ENCODE measurements at regions not wholly inside any gene's neighbourhood (a gene's known extent, or its start where the extent isn't known, plus 50 kb on each side); places are given as distances from the start of the nearest gene placed in this dataset.
"Not testable (repeated sequence)": the region's sequence is repeated elsewhere in the genome, so short reads cannot be mapped to it uniquely, and the experiment has no call there.

DNA sequence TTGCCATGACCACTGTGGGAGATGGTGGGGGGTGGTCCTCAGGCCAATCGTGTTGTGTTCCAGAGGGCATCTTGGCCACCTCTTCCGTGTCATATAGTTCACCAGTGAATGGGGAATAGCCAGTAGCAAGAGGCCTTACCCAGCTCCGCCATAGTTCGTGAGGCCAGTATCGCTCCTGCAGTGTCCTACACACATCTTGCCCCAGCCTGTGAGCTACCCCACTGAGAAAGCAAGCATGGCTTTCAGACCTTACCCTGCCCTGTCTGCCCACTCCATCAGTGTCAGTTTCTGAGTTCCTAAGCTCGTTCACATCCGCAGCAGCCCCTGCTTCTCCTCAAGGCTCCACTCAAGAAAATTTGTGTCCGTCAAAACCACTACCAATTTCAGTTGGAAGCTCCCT is 586.0 kb upstream of the PABPC5 start:
- not testable (repeated sequence) for H3K9me3 ChIP-seq, H3K4me3 ChIP-seq, H3K9ac ChIP-seq, H3K4me1 ChIP-seq, H3K27me3 ChIP-seq, H3K36me3 ChIP-seq, H3K27ac ChIP-seq, H4K20me1 ChIP-seq, H3K4me2 ChIP-seq

DNA sequence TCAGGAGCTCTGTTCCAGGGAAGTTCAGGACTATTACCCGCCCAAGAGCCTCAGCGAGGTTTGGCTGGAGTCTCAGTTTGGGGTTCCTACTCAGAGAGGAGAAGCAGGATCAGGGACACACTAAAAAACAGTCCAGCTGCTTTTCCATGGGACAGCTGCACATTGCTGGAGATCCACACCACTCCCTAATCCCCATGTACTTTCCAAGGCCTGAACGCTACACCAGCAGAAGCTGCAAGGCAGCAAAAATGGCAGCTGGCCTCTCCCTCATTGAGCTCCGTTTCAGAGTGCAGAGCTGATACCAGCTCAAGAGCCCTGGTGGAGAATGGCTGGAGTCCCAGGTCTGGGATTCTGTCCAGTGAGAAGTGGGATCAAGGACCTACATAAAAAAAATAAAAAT is 551.2 kb upstream of the PABPC5 start:
- Histone ChIP-seq H4K20me1 (no peaks in the 10 kb centered on the region), H3K4me1 (no peaks in the 10 kb centered on the region), H3K27ac (no peak overlapping the region), H3K36me3 (no peaks in the 10 kb centered on the region), H3K27me3 (peaks cover 39% of the 10 kb centered on the region), H3K9me3 (no peaks in the 10 kb centered on the region), H3K4me2 (no peak overlapping the region), H3K4me3 (no peak overlapping the region), H3K9ac (no peak overlapping the region)
- TF ChIP-seq Cebpa-rat (IDR thresholded peaks at IDR 0.05) = no peak

DNA sequence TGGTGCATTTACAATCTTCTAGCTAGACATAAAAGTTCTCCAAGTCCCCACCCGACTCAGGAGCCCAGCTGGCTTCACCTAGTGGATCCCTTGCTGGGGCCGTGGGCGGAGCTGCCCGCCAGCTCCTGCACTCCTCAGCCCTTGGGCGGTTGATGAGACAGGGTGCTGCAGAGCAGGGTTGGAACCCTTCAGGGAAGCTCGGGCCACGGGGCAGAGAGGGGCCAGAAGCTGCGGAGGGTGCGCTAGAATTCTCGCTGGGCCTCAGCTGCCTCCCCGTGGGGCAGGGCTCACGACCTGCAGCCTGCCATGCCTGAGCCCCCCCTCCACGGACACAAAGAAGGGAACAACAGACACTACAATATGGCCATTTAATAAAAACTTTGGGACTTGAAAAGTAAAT is 519.8 kb upstream of the PABPC5 start:
- H3K27ac ChIP-seq, H3K9me3 ChIP-seq, H3K4me2 ChIP-seq, H3K4me3 ChIP-seq, H3K4me1 ChIP-seq, H4K20me1 ChIP-seq, H3K9ac ChIP-seq, H3K36me3 ChIP-seq: not testable (repeated sequence)
- peaks cover 22% of the 10 kb centered on the region for H3K27me3 ChIP-seq

DNA sequence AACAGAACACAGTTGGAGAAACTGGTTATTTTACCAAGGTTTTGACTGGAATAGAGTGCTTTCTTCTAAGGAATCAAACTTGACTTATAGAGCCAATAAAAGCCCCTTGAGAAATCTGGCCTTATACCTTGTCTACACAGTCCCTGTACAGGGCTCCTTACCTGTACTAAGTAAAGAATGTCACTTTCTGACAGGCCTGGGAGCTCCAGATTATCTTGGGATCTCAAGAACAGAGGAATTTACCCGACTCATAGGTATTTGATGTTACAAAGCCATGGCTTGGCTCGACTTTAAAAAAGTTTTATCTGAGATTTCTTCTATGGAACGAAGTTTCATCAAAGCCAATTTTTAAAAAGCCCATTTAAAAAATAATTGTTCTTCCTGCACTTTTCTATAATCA is 487.8 kb upstream of the PABPC5 start:
- not testable (repeated sequence) for H3K27ac ChIP-seq, H3K9me3 ChIP-seq, H3K4me1 ChIP-seq, H3K4me3 ChIP-seq, H3K9ac ChIP-seq, H3K4me2 ChIP-seq, H3K36me3 ChIP-seq, H4K20me1 ChIP-seq
- peaks cover 25% of the 10 kb centered on the region for H3K27me3 ChIP-seq

DNA sequence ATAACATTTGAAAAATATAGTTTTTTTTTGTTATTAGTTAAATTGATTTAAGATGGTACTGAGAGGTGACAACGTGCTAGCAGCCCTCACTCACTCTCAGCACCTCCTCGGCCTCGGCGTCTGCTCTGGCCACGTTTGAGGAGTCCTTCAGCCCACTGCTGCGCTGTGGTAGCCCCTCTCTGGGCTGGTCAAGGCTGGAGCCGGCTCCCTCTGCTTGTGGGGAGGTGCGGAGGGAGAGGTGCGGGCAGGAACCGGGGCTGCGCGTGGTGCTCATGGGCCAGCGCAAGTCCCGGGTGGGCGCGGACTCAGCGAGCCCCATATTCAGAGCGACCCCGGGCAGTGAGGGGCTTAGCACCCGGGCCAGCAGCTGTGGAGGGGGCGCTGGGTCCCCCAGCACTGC is 439.4 kb upstream of the PABPC5 start:
- H3K4me3 ChIP-seq, H4K20me1 ChIP-seq, H3K27ac ChIP-seq, H3K36me3 ChIP-seq, H3K9ac ChIP-seq, H3K4me2 ChIP-seq, H3K27me3 ChIP-seq, H3K4me1 ChIP-seq: not testable (repeated sequence)
- H3K9me3 ChIP-seq = peaks cover 13% of the 10 kb centered on the region

DNA sequence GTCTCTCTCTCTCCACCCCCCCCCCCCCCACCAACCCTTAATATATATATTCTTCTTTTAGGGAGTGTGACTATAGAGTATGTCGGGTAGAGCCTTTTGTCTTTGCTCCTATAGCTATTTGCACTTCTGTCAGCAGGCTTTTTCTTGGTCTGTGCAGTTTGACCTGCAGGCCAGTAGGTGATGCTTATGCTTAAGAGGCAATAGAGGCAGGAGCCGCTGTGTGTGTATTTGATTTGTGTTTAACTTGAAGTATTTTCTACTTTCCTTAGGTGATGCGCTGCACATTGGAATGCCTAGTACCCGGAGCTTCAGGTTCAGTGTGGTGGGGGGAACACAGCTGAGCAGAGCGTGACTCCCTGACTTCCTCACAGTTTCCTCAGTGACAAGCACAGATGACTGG is 416.5 kb upstream of the PABPC5 start:
- H3K4me1 ChIP-seq, H3K36me3 ChIP-seq, H3K27ac ChIP-seq, H3K9me3 ChIP-seq, H3K9ac ChIP-seq, H3K4me3 ChIP-seq, H4K20me1 ChIP-seq, H3K4me2 ChIP-seq: not testable (repeated sequence)
- peaks cover 26% of the 10 kb centered on the region for H3K27me3 ChIP-seq

DNA sequence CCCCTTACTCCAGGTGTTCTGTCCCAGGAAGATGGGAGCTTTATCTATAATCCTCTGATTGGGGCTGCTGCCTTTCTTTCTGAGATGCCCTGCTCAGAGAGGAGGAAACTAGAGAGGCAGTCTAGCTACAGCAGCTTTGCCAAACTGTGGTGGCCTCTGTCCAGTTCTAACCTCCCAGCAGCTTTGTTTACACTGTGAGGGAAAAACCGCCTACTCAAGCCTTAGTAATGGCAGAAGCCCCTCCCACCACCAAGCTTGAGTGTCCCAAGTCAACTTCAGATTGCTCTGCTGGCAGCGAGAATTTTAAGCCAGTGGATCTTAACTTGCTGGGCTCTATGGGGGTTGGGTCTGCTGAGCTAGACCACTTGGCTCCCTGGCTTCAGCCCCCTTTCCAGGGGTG is 394.9 kb upstream of the PABPC5 start:
- Histone ChIP-seq H3K9ac (no peak overlapping the region), H3K27ac (no peak overlapping the region), H4K20me1 (no peaks in the 10 kb centered on the region), H3K36me3 (no peaks in the 10 kb centered on the region), H3K9me3 (no peaks in the 10 kb centered on the region; the same call in 1 of the 2 replicates), H3K4me2 (no peak overlapping the region), H3K4me3 (no peak overlapping the region), H3K4me1 (no peaks in the 10 kb centered on the region), H3K27me3 (peaks cover 30% of the 10 kb centered on the region)
- TF ChIP-seq Cebpa-rat (IDR thresholded peaks at IDR 0.05) = no peak

DNA sequence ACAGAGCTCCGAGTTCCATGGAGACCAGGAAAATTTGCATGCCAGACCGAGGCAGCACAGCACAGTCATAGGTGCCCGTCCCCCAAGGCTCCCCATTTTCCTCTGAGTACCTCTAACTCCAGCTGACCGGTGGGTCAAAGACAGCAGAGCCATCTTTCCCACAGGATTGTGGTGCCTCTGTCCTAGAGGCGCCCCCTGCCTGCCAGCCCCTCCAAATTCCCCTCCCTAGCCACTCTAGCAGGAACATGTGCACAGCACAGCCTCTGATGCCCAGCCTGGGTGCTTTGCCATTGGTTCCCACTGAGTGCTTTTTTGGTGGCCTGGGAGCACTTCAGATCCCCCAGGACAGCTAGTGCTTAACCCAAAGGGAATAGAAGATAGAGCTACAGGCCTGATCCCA is 368.5 kb upstream of the PABPC5 start:
- Histone ChIP-seq H3K9me3 (no peaks in the 10 kb centered on the region), H3K27me3 (peaks cover 47% of the 10 kb centered on the region), H3K9ac (no peak overlapping the region), H3K4me1 (no peaks in the 10 kb centered on the region), H3K4me2 (no peak overlapping the region), H3K36me3 (no peaks in the 10 kb centered on the region), H3K4me3 (no peak overlapping the region), H4K20me1 (no peaks in the 10 kb centered on the region), H3K27ac (no peak overlapping the region)
- no peak for TF ChIP-seq Cebpa-rat (IDR thresholded peaks at IDR 0.05)

DNA sequence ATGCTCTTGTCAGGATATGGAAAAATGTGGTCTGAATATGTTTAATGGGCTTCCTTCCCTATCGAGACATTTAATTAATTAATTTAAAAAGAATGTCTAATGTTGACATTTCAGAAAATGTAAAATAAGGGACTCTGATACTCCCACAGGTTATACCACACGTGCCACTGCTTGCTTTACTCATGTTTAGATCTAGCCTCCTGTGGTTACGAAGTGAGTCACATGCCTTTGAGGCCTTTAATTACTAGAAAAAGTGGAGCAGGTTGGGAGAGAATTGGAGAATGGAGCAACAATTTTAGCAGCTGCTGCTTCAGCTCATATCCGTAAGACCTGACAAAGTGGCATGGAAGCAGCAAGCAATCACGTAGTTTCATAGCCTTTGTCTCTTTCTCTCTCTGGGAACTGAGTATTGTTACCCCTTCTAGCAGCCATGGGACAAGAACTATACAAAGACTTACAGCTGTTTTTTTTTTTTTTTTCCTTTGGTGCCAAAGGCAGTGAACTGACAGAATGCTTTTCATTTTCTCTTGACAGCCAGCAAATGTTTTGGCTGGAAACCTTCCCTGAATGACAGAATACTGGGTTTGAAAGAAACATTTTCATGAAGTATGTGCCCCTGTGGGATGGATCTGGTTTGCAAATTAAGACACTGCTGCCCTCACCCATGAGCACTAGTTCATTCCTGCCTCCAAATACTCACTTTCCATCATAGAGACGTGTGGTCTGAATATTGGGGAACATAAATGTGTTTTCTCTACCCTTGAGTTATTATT is 355.1 kb upstream of the PABPC5 start:
- Histone ChIP-seq H3K4me3 (no peak overlapping the region), H4K20me1 (no peaks in the 10 kb centered on the region), H3K36me3 (no peaks in the 10 kb centered on the region), H3K27me3 (peaks cover 62% of the 10 kb centered on the region), H3K9me3 (peaks cover 21% of the 10 kb centered on the region), H3K4me1 (no peaks in the 10 kb centered on the region), H3K9ac (no peak overlapping the region), H3K27ac (no peak overlapping the region), H3K4me2 (no peak overlapping the region)
- no peak for TF ChIP-seq Cebpa-rat (IDR thresholded peaks at IDR 0.05)

DNA sequence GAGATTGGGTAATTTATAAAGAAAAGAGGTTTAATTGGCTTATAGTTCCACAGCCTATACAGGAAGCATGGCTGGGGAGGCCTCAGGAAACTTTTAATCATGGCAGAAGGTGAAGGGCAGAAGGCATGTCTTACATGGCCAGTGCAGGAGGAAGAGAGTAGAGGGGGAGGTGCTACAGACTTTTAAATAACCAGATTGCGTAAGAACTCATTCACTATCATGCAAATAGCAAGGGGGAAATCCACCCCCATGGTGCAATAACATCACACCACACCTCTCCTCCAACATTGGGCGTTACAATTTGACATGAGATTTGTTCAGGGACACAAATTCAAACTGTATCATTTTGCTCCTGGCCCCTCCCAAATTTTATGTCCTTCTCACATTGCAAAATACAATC is 353.8 kb upstream of the PABPC5 start:
- H3K9me3 ChIP-seq = peaks cover 21% of the 10 kb centered on the region
- no peak overlapping the region for H3K27ac ChIP-seq
- H3K4me3 ChIP-seq = no peak overlapping the region
- H3K4me1 ChIP-seq = no peaks in the 10 kb centered on the region
- H3K9ac ChIP-seq = no peak overlapping the region
- H3K4me2 ChIP-seq = no peak overlapping the region
- H3K36me3 ChIP-seq = no peaks in the 10 kb centered on the region
- no peaks in the 10 kb centered on the region for H4K20me1 ChIP-seq
- peak; percentile 66; the same call in 1 of the 2 replicates for TF ChIP-seq Cebpa-rat (IDR thresholded peaks at IDR 0.05)
- H3K27me3 ChIP-seq = peaks cover 64% of the 10 kb centered on the region

DNA sequence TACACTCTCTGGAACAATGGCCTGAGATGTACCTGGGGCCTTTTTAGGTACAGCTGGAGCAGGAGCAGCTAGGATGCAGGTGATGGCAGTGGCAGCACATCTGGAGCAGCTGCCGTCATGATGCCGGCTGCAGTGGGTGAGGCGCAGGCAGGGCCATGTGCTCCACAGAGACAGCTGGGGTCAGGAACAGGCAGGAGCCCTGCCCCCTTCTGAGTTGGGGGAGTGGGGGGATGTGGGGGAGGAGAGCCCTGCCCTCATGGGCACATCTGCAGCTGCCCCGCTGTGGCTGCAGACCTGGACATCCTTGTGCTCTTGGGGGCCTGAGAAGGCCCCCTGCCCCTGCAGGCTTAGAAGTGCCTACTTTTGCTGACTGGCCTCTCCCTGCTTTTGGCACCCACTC is 352.8 kb upstream of the PABPC5 start:
- H3K4me3 ChIP-seq = no peak overlapping the region
- peaks cover 21% of the 10 kb centered on the region for H3K9me3 ChIP-seq
- TF ChIP-seq Cebpa-rat (IDR thresholded peaks at IDR 0.05) = no peak
- H4K20me1 ChIP-seq = no peaks in the 10 kb centered on the region
- no peaks in the 10 kb centered on the region for H3K36me3 ChIP-seq
- H3K9ac ChIP-seq = no peak overlapping the region
- H3K4me2 ChIP-seq = no peak overlapping the region
- H3K27ac ChIP-seq = no peak overlapping the region
- H3K27me3 ChIP-seq = peaks cover 55% of the 10 kb centered on the region
- H3K4me1 ChIP-seq = no peaks in the 10 kb centered on the region

All from BLaER1 (cell line).